ENCODE measurements at regions not wholly inside any gene's neighbourhood (a gene's known extent, or its start where the extent isn't known, plus 50 kb on each side); places are given as distances from the start of the nearest gene placed in this dataset.

DNA sequence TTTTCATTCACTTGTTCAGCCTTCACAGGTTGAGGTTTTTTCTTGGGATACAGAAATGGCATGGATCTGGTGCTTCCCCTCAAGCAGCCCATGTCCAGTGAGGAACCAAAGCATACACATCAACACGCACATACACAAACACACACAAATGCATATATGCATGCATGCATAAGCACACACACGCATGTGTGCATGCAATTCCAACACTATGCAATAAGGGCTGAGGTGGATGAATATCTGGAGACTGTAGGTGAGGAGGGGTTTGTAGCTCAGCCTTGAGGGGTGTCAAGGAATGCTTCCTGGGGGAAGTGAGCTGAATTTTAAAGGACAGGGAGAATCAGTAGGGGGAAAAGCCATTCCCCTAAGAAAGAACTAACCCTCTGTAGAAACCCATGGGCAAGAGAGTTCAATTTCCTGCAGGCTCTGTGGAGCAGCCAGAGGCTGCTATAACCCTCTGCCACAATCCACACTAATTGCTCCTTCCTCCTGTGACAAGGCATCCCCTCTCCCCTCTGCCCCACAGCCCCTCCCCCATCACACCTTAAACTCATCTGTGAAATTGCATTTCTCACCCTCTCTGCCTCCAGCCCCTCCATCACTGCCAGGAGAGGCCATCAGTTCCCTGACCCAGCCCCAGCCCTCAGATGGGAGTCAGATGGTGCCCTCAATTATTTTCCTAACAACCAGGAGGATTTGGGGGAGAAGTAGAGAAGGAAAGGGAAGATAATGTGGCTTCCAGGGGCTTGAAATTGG is 316.4 kb downstream of the RPS24 start:
- Histone ChIP-seq H2AFZ (ENCODE audit: low read length) (no peak overlapping the region), H3K27ac (ENCODE audit: low read length) (no peak overlapping the region), H3K79me2 (ENCODE audit: low read length) (no peaks in the 10 kb centered on the region), H3K9me3 (ENCODE audit: low read length) (no peaks in the 10 kb centered on the region), H3K4me3 (ENCODE audit: low read length) (no peak overlapping the region), H3K4me1 (ENCODE audit: insufficient read depth, low read length) (no peaks in the 10 kb centered on the region), H3K4me2 (ENCODE audit: low read length) (no peak overlapping the region), H3K9ac (ENCODE audit: low read length) (no peak overlapping the region), H3F3A (ENCODE audit: low read length, unreplicated experiment) (no peaks in the 10 kb centered on the region), H4K20me1 (ENCODE audit: low read length) (no peaks in the 10 kb centered on the region), H3K9me2 (replicated peaks; ENCODE audit: low read length) (0 out of 2 replicates have a peak, but pooled peaks cover 3% of the 10 kb centered on the region), H3K36me3 (ENCODE audit: low read depth, low read length) (no peaks in the 10 kb centered on the region), H3K27me3 (ENCODE audit: low read length) (peaks cover 89% of the 10 kb centered on the region)
- ChIA-PET POLR2A (ENCODE audit: unreplicated experiment) (no interaction called here), CTCF (no interaction called here)
- DNase-seq (no peak), ATAC-seq (no peak)
- no TSS peak for BruUV-seq (replicated peaks)
- TF ChIP-seq EZH2 (IDR thresholded peaks at IDR 0.05; ENCODE audit: low read length, unreplicated experiment), result no peak
- intact Hi-C loops (cut with micrococcal nuclease), result no loop called here

DNA sequence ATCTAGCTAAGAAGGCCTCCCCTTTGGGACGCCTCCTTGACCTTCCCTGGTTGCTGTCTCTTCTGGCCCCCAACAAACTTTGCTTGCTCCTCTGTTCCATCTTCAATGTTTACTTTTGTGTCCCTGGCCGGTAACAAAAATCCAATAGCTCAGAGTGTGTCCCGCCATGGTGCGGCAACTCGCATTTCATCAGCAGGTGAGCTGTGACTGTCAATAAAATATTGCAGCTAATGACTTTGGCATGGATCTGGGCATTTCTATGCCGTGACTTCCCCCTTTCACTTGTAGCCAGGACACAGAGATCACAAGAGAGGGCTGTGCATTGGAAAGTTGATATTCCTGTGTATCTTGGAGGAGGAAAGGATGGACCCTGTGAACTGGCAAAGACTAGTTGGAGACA is 317.6 kb downstream of the RPS24 start:
- Histone ChIP-seq H3K9me3 (ENCODE audit: low read length) (no peaks in the 10 kb centered on the region), H3K4me3 (ENCODE audit: low read length) (no peak overlapping the region), H3K4me1 (ENCODE audit: insufficient read depth, low read length) (no peaks in the 10 kb centered on the region), H3K4me2 (ENCODE audit: low read length) (no peak overlapping the region), H2AFZ (ENCODE audit: low read length) (no peak overlapping the region), H3K27ac (ENCODE audit: low read length) (no peak overlapping the region), H3K36me3 (ENCODE audit: low read depth, low read length) (no peaks in the 10 kb centered on the region), H3F3A (ENCODE audit: low read length, unreplicated experiment) (no peaks in the 10 kb centered on the region), H3K9me2 (replicated peaks; ENCODE audit: low read length) (0 out of 2 replicates have a peak, but pooled peaks cover 3% of the 10 kb centered on the region), H4K20me1 (ENCODE audit: low read length) (no peaks in the 10 kb centered on the region), H3K79me2 (ENCODE audit: low read length) (no peaks in the 10 kb centered on the region), H3K9ac (ENCODE audit: low read length) (no peak overlapping the region), H3K27me3 (ENCODE audit: low read length) (peaks cover 86% of the 10 kb centered on the region)
- no peak for DNase-seq
- TF ChIP-seq, protein P1, sequence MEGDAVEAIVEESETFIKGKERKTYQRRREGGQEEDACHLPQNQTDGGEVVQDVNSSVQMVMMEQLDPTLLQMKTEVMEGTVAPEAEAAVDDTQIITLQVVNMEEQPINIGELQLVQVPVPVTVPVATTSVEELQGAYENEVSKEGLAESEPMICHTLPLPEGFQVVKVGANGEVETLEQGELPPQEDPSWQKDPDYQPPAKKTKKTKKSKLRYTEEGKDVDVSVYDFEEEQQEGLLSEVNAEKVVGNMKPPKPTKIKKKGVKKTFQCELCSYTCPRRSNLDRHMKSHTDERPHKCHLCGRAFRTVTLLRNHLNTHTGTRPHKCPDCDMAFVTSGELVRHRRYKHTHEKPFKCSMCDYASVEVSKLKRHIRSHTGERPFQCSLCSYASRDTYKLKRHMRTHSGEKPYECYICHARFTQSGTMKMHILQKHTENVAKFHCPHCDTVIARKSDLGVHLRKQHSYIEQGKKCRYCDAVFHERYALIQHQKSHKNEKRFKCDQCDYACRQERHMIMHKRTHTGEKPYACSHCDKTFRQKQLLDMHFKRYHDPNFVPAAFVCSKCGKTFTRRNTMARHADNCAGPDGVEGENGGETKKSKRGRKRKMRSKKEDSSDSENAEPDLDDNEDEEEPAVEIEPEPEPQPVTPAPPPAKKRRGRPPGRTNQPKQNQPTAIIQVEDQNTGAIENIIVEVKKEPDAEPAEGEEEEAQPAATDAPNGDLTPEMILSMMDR (conservative IDR thresholded peaks at IDR 0.05; ENCODE audit: low read depth, low read length), result no peak
- TF ChIP-seq EZH2 (IDR thresholded peaks at IDR 0.05; ENCODE audit: low read length, unreplicated experiment) (no peak), EZH2phosphoT487 (IDR thresholded peaks at IDR 0.05; ENCODE audit: borderline replicate concordance, low read length) (no peak)
- ATAC-seq, result no peak
- ChIA-PET CTCF (no interaction called here), POLR2A (ENCODE audit: unreplicated experiment) (interaction anchor here (0.6 kb wide), 1 partner anchor 537 kb away, joined by 8 read pairs; no protein-coding TSS in a partner anchor)
- BruUV-seq (replicated peaks), result no TSS peak
- intact Hi-C loops (cut with micrococcal nuclease), result no loop called here

- H3K9me2 ChIP-seq (replicated peaks; ENCODE audit: low read length), result 0 out of 2 replicates have a peak, but pooled peaks cover 3% of the 10 kb centered on the region
Observed at GRCh38 chr10:78351809-78352208, 318.1 kb downstream of the RPS24 start.

More at GRCh38 chr10:78351809-78352208, 318.1 kb downstream of the RPS24 start:
- Histone ChIP-seq H3K79me2 (ENCODE audit: low read length) (no peaks in the 10 kb centered on the region), H3K27me3 (ENCODE audit: low read length) (peaks cover 88% of the 10 kb centered on the region), H3K4me2 (ENCODE audit: low read length) (no peak overlapping the region), H4K20me1 (ENCODE audit: low read length) (no peaks in the 10 kb centered on the region), H3K4me3 (ENCODE audit: low read length) (no peak overlapping the region), H3F3A (ENCODE audit: low read length, unreplicated experiment) (no peaks in the 10 kb centered on the region), H3K9ac (ENCODE audit: low read length) (no peak overlapping the region), H3K27ac (ENCODE audit: low read length) (no peak overlapping the region), H3K36me3 (ENCODE audit: low read depth, low read length) (no peaks in the 10 kb centered on the region), H3K4me1 (ENCODE audit: insufficient read depth, low read length) (no peaks in the 10 kb centered on the region), H3K9me3 (ENCODE audit: low read length) (no peaks in the 10 kb centered on the region), H2AFZ (ENCODE audit: low read length) (no peak overlapping the region)
- no peak for TF ChIP-seq EZH2 (IDR thresholded peaks at IDR 0.05; ENCODE audit: low read length, unreplicated experiment)
- intact Hi-C loops (cut with micrococcal nuclease), result no loop called here
- ChIA-PET CTCF (no interaction called here), POLR2A (ENCODE audit: unreplicated experiment) (no interaction called here)
- ATAC-seq, result no peak
- BruUV-seq (replicated peaks), result no TSS peak
- no peak for DNase-seq

Data from PC-3 (cell line).